GM21619 (cell line): ENCODE measurements at regions not wholly inside any gene's neighbourhood (a gene's known extent, or its start where the extent isn't known, plus 50 kb on each side); places are given as distances from the start of the nearest gene placed in this dataset.
A peak's percentile ranks its signal among the peaks of the same experiment; 100 is the strongest.
"Not testable (repeated sequence)": the region's sequence is repeated elsewhere in the genome, so short reads cannot be mapped to it uniquely, and the experiment has no call there.

Experiments
- ATAC-seq: cut with Tn5 transposase; IDR thresholded peaks from one replicate; pipeline ENCODE4 v1.9.1; 2021; ENCODE audit not compliant: unreplicated experiment

- no peak for ATAC-seq
These were observed 86.1 kb downstream of the RAP2A start for GRCh38 chr13:97520061-97520460.

GRCh38 chr13:97520866-97521265, 86.9 kb downstream of the RAP2A start:
- no peak for ATAC-seq

GRCh38 chr13:97521726-97522125, 87.8 kb downstream of the RAP2A start:
- no peak for ATAC-seq

GRCh38 chr13:97522243-97522642, 88.3 kb downstream of the RAP2A start:
- no peak for ATAC-seq

- no peak for ATAC-seq
These were observed 92.6 kb downstream of the RAP2A start for GRCh38 chr13:97526556-97526955.

GRCh38 chr13:97528518-97528917, 94.5 kb downstream of the RAP2A start:
- ATAC-seq: no peak

- ATAC-seq: no peak
These were observed 100.6 kb downstream of the RAP2A start for GRCh38 chr13:97534540-97534939.

GRCh38 chr13:97535614-97536013, 101.6 kb downstream of the RAP2A start:
- ATAC-seq: no peak

- ATAC-seq: peak; percentile 73
These were observed 103.1 kb downstream of the RAP2A start for GRCh38 chr13:97537110-97537509.

GRCh38 chr13:97538203-97538602, 104.2 kb downstream of the RAP2A start:
- ATAC-seq: no peak

- peak; percentile 54 for ATAC-seq
These were observed 106.0 kb downstream of the RAP2A start for GRCh38 chr13:97539651-97540610.

GRCh38 chr13:97540696-97541095, 106.7 kb downstream of the RAP2A start:
- no peak for ATAC-seq

- ATAC-seq: no peak
These were observed 108.2 kb downstream of the RAP2A start for GRCh38 chr13:97542102-97542685.

GRCh38 chr13:97544031-97544765, 110.2 kb downstream of the RAP2A start:
- no peak for ATAC-seq

GRCh38 chr13:97544971-97545499, 111.1 kb downstream of the RAP2A start:
- not testable (repeated sequence) for ATAC-seq

GRCh38 chr13:97548138-97548537, 114.2 kb downstream of the RAP2A start:
- ATAC-seq: no peak

GRCh38 chr13:97548711-97549110, 114.7 kb downstream of the RAP2A start:
- no peak for ATAC-seq

GRCh38 chr13:97549201-97549600, 115.2 kb downstream of the RAP2A start:
- ATAC-seq: no peak

- ATAC-seq: no peak
These were observed 120.5 kb downstream of the RAP2A start for GRCh38 chr13:97554496-97554895.

- ATAC-seq: no peak
These were observed 121.1 kb downstream of the RAP2A start for GRCh38 chr13:97555034-97555433.

GRCh38 chr13:97559030-97559429, 125.1 kb downstream of the RAP2A start:
- ATAC-seq: no peak
